Hepatocyte (in vitro differentiated cells): ENCODE measurements at regions not wholly inside any gene's neighbourhood (a gene's known extent, or its start where the extent isn't known, plus 50 kb on each side); places are given as distances from the start of the nearest gene placed in this dataset.
"Not testable (repeated sequence)": the region's sequence is repeated elsewhere in the genome, so short reads cannot be mapped to it uniquely, and the experiment has no call there.

Experiments
- DNase-seq: peaks from one replicate; pipeline ENCODE4 v3.0.0-alpha.2; 2016; ENCODE audit warnings: low spot score
- H2AFZ ChIP-seq: fragments of 200-600 bp; sonication (generic); 2 replicates; pipeline ENCODE4 v1.6.0; 2016; ENCODE audit warnings: antibody characterized with exemption, mild to moderate bottlenecking
- H3K27ac ChIP-seq: fragments of 200-600 bp; sonication (generic); 2 replicates; pipeline ENCODE4 v1.5.1; 2016; ENCODE audit warnings: mild to moderate bottlenecking
- H3K27me3 ChIP-seq: fragments of 200-600 bp; sonication (generic); 2 replicates; pipeline ENCODE4 v1.6.1; 2016
- H3K36me3 ChIP-seq: fragments of 200-600 bp; sonication (generic); replicated peaks from 2 replicates; pipeline ENCODE4 v1.5.1; 2016; ENCODE audit warnings: low read depth; ENCODE audit not compliant: insufficient read depth
- H3K4me1 ChIP-seq: fragments of 200-600 bp; sonication (generic); 2 replicates; pipeline ENCODE4 v1.5.1; 2016; ENCODE audit warnings: mild to moderate bottlenecking, moderate library complexity; ENCODE audit not compliant: insufficient read depth
- H3K4me2 ChIP-seq: fragments of 200-600 bp; sonication (generic); 2 replicates; pipeline ENCODE4 v1.6.0; 2016
- H3K4me3 ChIP-seq: fragments of 200-600 bp; sonication (generic); 2 replicates; pipeline ENCODE4 v1.5.1; 2016; ENCODE audit warnings: mild to moderate bottlenecking
- H3K79me2 ChIP-seq: fragments of 200-600 bp; sonication (generic); 2 replicates; pipeline ENCODE4 v1.6.0; 2017; ENCODE audit warnings: mild to moderate bottlenecking
- H3K9me2 ChIP-seq: fragments of 200-600 bp; sonication (generic); replicated peaks from 2 replicates; pipeline ENCODE4 v1.6.0; 2017; ENCODE audit warnings: mild to moderate bottlenecking; ENCODE audit not compliant: insufficient read depth
- H3K9me3 ChIP-seq: fragments of 200-600 bp; sonication (generic); 2 replicates; pipeline ENCODE4 v1.5.1; 2016; ENCODE audit warnings: low read depth, mild to moderate bottlenecking
- H4K20me1 ChIP-seq: fragments of 200-600 bp; sonication (generic); 2 replicates; pipeline ENCODE4 v1.6.0; 2016; ENCODE audit warnings: mild to moderate bottlenecking; ENCODE audit not compliant: insufficient read depth, poor library complexity, severe bottlenecking
- CTCF ChIP-seq: fragments of 200-600 bp; sonication (generic); IDR thresholded peaks from 2 replicates; pipeline ENCODE4 v1.5.1; 2016; ENCODE audit warnings: antibody characterized with exemption, mild to moderate bottlenecking; ENCODE audit not compliant: poor library complexity
- EZH2 ChIP-seq: fragments of 200-600 bp; sonication (generic); IDR thresholded peaks from 2 replicates; pipeline ENCODE4 v1.6.1; 2016; ENCODE audit warnings: antibody characterized with exemption, mild to moderate bottlenecking, borderline replicate concordance
- EZH2phosphoT487 ChIP-seq: fragments of 200-600 bp; sonication (generic); IDR thresholded peaks from one replicate; pipeline ENCODE4 v1.6.1; 2018; ENCODE audit warnings: antibody characterized with exemption, mild to moderate bottlenecking, low read depth, moderate library complexity; ENCODE audit not compliant: unreplicated experiment, severe bottlenecking
- WGBS: methylation state at CpG from one replicate; pipeline ENCODE4 v1.1.6; 2016; ENCODE audit warnings: low lambda C conversion rate; ENCODE audit errors: missing lambda C conversion rate; 5-methylcytosine and 5-hydroxymethylcytosine counted together

- no peaks in the 10 kb centered on the region for H3K36me3 ChIP-seq
- no peaks in the 10 kb centered on the region for H3K79me2 ChIP-seq
- 36% methylated on average over 6 of the region's 6 CpGs for WGBS
- no peak overlapping the region for H3K27ac ChIP-seq
- H3K27me3 ChIP-seq = no peaks in the 10 kb centered on the region
- no peak for DNase-seq
- TF ChIP-seq EZH2phosphoT487 = no peak
- peak; percentile 51 for TF ChIP-seq CTCF
- no peaks in the 10 kb centered on the region for H3K9me2 ChIP-seq
- H3K4me3 ChIP-seq = no peak overlapping the region
- no peaks in the 10 kb centered on the region for H3K9me3 ChIP-seq
- H3K4me1 ChIP-seq = no peaks in the 10 kb centered on the region
- H3K4me2 ChIP-seq = no peak overlapping the region
- H4K20me1 ChIP-seq = no peaks in the 10 kb centered on the region
- H2AFZ ChIP-seq = no peak overlapping the region
These were observed 1093.1 kb downstream of the MRPL39 start for GRCh38 chr21:24514081-24514733.

GRCh38 chr21:24509131-24509530 lies 1098.2 kb downstream of the MRPL39 start:
- no peak overlapping the region for H3K27ac ChIP-seq
- no peaks in the 10 kb centered on the region for H3K36me3 ChIP-seq
- H3K79me2 ChIP-seq = no peaks in the 10 kb centered on the region
- no peaks in the 10 kb centered on the region for H3K27me3 ChIP-seq
- no peak overlapping the region for H2AFZ ChIP-seq
- H3K4me1 ChIP-seq = no peaks in the 10 kb centered on the region
- no peak overlapping the region for H3K4me2 ChIP-seq
- H4K20me1 ChIP-seq = no peaks in the 10 kb centered on the region
- no peak overlapping the region for H3K4me3 ChIP-seq
- DNase-seq = no peak
- H3K9me3 ChIP-seq = no peaks in the 10 kb centered on the region
- no peaks in the 10 kb centered on the region for H3K9me2 ChIP-seq
- TF ChIP-seq EZH2phosphoT487 (no peak), CTCF (no peak), EZH2 (no peak)
- 92% methylated on average over 1 of the region's 1 CpG for WGBS

DNA sequence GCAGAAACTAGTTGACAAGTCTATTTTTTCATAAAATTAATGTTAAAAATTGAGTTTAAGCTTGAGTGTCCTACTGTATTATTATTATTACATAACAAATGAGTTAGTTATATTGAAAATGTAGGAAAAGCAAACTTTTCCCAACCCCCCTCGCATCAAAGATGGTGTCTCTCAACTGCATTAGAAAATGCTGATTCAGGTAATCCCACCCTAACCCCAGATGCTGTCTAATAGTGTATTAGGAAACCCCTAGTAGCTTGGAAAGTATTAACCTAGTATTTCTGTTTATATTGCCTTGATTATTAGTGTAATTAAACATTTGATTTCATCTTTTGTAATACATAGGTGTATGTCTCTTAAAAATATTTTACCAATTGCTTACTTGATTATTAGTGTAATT lies 1120.3 kb downstream of the MRPL39 start:
- H3K79me2 ChIP-seq = no peaks in the 10 kb centered on the region
- H3K9me3 ChIP-seq = no peaks in the 10 kb centered on the region
- H4K20me1 ChIP-seq = no peaks in the 10 kb centered on the region
- no peak for DNase-seq
- H3K4me3 ChIP-seq = no peak overlapping the region
- H3K4me2 ChIP-seq = no peak overlapping the region
- no peak overlapping the region for H2AFZ ChIP-seq
- H3K27ac ChIP-seq = no peak overlapping the region
- WGBS = 59% methylated on average over 1 of the region's 1 CpG
- no peaks in the 10 kb centered on the region for H3K36me3 ChIP-seq
- H3K9me2 ChIP-seq = no peaks in the 10 kb centered on the region
- TF ChIP-seq EZH2phosphoT487 (no peak), CTCF (no peak), EZH2 (no peak)
- no peaks in the 10 kb centered on the region for H3K27me3 ChIP-seq
- H3K4me1 ChIP-seq = no peaks in the 10 kb centered on the region

GRCh38 chr21:24483361-24483760 lies 1123.9 kb downstream of the MRPL39 start:
- not testable (repeated sequence) for H3K9me3 ChIP-seq, H3K27ac ChIP-seq, H3K4me2 ChIP-seq, H3K79me2 ChIP-seq, H3K9me2 ChIP-seq, H3K36me3 ChIP-seq, H3K4me1 ChIP-seq, H3K27me3 ChIP-seq, H4K20me1 ChIP-seq, H3K4me3 ChIP-seq, DNase-seq, H2AFZ ChIP-seq
- WGBS = 88% methylated on average over 1 of the region's 1 CpG
